HCEC 1CT (cell line): ENCODE measurements at regions not wholly inside any gene's neighbourhood (a gene's known extent, or its start where the extent isn't known, plus 50 kb on each side); places are given as distances from the start of the nearest gene placed in this dataset.
"Not testable (repeated sequence)": the region's sequence is repeated elsewhere in the genome, so short reads cannot be mapped to it uniquely, and the experiment has no call there.

ENCODE experiments used
- DNase-seq: peaks from one replicate; pipeline ENCODE4 v3.0.0-alpha.2; 2017

DNA sequence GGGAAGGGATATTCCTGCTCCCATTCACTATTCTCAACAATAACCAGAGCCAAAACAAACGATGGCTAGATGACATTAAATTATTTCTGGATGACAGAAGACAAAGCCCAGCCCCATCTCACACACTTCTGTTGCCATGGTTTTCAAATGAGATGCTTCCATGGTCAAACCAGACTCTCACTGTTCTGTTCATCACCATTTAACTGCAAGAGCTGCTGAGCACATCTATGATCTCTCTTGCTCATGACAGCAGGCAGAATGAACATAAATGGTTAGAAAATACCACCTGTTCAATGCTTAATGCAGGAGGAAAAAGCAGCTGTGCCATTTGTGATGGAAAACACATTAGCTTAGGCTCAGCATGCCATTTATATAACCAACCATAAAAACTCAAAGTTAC lies 758.6 kb upstream of the ZWINT start:
- no peak for DNase-seq

DNA sequence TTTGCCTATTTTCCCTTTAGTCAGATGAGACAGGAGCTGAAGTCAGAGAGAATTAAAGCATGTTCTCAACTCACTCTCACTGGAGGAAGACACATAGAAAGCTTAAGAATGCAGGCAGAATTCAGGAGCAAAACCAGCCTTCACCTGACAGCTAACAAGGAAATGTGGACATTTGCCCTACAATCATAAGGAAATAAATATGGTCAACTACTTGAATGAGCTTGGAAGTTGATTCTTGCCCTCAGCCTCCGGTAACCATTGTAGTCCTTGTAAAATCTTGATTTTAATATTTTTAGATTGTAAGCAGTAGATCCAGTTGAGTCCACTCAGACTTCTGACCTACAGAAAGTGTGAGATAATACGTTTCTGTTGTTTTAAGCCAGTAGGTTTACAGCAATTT lies 752.5 kb upstream of the ZWINT start:
- no peak for DNase-seq

GRCh38 chr10:57102236-57102635 lies 741.2 kb upstream of the ZWINT start:
- DNase-seq: no peak

GRCh38 chr10:57098146-57098545 lies 737.1 kb upstream of the ZWINT start:
- no peak for DNase-seq

DNA sequence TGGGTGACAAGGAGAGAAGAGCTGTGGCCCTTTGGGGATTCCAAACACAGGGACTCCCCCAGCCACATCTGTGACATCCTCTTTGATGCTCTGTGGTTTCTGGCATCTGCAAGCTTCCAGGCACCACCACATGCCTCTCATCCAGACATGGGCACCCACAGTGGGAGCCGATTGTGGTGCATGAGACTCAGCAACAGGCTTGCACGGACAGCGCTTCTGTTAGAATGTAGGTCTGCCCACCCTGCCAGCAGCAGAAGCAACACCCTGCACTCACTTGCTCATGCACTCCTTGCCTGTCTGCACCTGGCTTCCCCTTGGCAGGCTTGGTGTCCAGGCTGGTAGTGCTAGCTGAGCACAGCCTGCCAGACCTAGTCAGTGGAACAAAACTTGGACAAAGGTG lies 735.0 kb upstream of the ZWINT start:
- DNase-seq: no peak

GRCh38 chr10:57094965-57095364 lies 733.9 kb upstream of the ZWINT start:
- DNase-seq: no peak

DNA sequence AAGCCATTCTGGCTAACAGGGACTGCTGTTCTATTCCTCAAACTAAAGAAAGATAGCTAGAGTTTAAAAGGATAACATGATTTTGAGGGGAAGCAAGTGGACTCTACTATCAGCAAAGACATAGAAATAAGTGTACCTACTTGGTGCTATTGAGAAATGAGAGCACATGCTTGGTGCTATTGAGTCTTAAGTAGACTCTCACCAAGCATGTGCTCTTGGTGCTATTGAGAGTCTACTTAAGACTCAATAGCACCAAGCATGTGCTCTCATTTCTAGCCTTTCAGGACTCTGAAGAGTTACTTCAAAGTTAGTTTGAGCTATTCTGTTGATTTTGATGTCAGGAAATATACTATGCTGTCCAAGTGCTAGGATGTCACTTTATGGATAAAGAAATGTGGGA lies 733.0 kb upstream of the ZWINT start:
- DNase-seq: no peak

DNA sequence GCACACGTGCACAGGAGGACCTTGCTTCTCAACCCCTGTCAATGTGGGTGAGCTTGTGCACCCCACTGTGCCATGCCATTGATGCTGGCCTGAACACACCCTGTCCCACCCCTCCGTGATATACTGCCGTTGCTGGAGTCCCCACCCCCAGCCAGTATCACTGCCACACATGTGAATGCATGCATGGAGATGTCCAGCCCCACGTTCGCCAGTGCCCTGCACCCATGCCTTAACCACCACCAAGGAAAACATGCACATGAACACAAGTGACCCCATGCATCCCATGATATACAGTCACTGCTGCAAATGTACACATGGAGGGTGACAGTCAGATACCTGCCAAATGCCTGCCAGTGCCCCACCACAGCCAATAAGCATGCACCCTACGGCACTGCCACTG lies 692.5 kb upstream of the ZWINT start:
- DNase-seq: no peak

DNA sequence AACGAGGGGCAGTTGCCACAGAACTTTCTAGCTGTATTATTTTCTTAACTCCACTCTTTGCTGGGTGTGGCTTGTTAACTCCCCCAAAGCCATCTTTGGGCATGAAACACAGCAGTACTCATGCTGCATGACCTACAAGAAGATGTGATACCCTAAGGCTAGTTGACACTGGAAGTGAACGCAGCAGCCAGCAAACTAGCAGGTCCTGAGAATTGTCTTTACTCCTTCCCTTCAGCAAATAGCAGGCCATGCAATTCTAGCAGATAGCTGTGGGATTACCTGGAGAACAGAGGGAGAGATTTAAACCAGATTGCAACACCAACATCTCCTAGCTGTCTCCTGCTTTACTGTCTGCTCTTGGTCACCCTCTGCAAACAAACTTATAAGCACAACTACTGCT lies 688.0 kb upstream of the ZWINT start:
- no peak for DNase-seq

- DNase-seq: no peak
These were observed 677.5 kb upstream of the ZWINT start for GRCh38 chr10:57038531-57038930.

DNA sequence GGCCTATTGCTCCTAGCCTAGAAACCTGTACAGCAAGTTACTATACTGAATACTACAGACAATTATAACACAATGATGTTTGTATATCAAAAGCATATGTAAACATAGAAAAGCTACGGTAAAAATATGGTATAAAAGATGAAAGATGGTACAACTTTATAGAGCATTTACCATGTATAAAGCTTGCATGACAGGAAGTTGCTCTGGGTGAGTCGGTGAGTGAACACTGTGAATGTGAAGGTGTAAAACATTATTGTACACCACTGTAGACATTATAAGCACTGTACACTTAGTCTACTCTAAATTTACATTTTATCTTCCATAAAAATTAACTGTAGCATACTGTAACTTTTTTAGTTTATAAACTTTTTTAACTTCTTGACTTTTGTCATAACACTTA lies 674.3 kb upstream of the ZWINT start:
- no peak for DNase-seq

DNA sequence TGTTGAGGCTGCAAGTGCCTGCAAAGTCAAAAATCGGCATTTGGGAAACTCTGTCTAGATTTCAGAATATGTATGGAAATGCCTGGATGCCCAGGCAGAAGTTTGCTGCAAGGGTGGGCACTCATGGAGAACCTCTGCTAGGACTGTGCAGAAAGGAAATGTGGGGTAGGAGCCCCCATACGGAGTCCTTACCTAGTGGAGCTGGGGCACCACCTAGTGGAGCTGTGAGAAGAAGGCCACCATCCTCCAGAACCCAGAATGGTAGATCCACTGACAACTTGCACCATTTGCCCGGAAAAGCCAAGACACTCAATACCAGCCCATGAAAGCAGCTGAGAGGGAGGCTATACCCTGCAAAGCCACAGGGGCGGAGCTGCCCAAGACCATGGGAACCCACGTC lies 671.2 kb upstream of the ZWINT start:
- DNase-seq: not testable (repeated sequence)

DNA sequence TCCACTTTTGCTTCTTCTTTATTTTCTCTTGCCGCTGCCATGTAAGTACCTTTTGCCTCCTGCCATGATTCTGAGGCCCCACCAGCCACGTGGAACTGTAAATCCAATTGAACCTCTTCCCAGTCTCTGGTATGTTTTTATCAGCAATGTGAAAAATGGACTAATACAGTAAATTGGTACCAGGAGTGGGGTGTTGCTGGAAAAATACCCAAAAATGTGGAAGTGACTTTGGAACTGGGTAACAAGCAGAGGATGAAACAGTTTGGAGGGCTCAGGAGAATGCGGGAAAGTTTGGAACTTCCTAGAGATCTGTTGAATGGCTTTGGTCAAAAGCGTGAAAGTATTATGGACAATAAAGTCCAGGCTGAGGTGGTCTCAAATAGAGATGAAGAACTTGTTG lies 670.3 kb upstream of the ZWINT start:
- no peak for DNase-seq

DNA sequence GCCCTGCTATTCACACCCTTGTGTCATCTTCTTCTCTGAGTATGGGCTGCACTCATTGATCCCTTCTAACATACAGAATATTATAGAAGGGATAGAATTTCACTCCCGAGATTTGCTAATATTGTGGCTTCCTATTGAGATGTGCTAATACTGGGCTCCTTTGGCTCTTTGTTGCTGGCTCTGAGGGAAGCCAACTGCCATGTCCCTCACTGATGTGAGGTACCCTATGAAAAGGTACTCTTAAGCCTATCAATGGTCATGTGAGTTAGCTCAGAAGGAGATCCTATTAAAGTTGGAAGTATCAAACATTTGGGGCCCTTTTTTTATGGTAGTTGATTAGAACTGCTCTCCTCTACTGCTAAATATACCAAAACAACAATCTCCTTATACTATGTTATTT lies 665.2 kb upstream of the ZWINT start:
- no peak for DNase-seq

DNA sequence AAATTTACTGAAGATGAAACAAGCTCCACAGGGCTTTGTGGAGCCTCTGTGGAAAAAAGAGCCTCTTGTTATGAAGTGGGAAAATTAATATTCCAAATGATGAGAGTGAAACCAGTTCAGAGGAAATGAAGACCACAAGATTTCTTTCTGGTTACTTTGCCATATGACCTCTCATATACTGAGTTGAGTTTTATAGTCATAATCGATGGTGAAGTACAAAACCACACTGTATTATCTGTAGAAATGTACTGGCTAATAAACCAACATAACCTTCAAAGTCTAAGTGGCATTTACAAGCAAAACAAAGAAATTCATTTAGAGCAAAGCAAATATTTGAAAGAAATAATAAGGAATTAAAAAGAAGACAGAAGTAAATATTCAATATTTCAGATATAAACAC lies 662.6 kb upstream of the ZWINT start:
- no peak for DNase-seq

DNA sequence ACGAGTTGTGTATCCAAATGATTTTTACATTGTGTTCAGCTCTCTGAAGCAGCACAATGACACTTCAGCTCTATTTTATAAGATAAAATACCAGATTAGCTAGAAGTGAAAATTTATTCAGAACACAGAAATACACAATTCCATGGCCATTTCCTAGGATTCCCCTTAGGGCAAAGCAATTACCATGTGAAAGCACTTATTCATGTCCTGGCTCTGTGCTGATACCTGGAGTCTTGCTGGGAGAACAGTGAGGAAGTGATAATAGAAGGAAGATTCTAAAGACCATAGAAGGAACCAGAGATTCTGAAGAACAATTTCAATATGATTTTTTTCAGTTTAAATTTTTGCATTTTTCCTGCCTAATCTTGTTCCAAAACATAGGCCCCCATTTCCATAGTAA lies 657.4 kb upstream of the ZWINT start:
- no peak for DNase-seq

DNA sequence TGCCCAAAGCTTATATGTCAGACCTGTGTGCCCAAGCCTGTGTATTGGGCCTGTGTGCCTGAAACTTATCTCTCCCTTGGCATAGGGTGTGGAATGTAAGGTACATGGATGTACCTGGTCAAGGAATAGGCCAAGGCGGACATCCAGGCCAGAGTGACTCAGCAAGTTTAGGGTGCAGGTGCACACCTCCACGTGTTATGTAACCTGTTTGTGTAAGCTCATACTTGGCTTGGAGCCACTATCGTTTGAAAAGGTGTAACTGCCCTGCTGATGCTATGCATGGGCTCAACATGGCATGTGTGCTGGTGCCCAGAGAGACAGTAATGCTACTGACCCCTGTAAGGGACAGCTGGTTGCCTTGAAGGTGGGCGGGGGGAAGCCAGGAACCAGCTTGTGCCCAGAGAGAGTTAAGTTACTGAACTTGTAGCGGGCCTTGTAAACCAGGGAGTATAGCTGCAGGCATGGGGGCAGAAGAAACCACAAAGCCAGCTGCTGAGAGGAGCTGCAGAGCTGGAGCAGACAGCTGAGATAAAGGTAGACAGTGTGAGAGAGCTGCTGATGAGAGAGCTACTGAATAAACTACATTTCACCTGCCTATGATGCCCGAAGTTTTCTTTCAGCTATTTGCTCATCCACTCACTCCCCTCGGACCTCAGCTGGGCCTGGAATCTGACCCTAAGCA lies 656.4 kb upstream of the ZWINT start:
- DNase-seq: no peak

- no peak for DNase-seq
These were observed 654.7 kb upstream of the ZWINT start for GRCh38 chr10:57015595-57016318.

DNA sequence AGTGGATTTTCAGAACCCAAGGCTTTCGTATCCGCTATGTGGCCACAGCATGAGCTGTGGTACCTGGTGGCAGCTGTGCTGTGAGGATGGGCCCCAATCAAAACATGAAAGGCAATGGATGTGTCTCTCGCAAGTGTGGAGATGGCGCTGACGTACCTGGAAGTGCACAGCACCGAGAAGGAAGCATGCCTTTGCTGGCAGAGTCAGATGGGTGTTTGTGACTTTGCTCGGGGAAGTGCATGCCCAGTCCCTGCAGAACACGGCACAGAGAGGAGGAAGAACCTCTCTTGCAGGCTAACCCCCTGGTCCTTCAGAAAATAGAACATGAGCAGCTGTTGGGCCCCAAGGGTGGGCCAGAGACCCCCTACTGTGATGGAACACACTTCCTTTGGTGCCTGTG lies 654.1 kb upstream of the ZWINT start:
- no peak for DNase-seq

- DNase-seq: no peak
These were observed 653.7 kb upstream of the ZWINT start for GRCh38 chr10:57014758-57015157.

- DNase-seq: no peak
These were observed 647.1 kb upstream of the ZWINT start for GRCh38 chr10:57008189-57008588.

DNA sequence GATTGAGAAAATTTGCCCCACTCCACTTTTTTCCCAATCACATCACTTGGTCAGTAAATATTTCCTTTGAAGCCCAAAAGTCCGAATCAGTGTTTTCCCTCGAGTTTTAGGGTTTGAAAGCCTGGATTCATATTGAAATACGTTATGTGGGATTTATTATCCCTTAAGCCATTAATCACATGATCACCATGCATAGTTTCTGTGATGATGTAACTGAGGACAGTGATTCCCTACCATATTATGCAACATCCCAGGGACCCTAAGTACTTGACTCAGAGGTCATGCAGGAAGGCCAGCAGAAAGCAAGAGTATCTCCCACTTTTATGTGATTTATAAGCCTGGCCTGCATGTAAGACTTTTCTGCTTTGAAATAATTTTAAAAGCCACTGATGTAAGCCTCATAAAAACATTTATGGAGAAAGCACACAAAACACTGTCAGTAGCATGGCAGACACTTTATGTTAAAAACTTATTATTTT lies 630.6 kb upstream of the ZWINT start:
- DNase-seq: no peak

GRCh38 chr10:56975513-56975912 lies 614.5 kb upstream of the ZWINT start:
- no peak for DNase-seq

- no peak for DNase-seq
These were observed 612.7 kb upstream of the ZWINT start for GRCh38 chr10:56973766-56974165.

DNA sequence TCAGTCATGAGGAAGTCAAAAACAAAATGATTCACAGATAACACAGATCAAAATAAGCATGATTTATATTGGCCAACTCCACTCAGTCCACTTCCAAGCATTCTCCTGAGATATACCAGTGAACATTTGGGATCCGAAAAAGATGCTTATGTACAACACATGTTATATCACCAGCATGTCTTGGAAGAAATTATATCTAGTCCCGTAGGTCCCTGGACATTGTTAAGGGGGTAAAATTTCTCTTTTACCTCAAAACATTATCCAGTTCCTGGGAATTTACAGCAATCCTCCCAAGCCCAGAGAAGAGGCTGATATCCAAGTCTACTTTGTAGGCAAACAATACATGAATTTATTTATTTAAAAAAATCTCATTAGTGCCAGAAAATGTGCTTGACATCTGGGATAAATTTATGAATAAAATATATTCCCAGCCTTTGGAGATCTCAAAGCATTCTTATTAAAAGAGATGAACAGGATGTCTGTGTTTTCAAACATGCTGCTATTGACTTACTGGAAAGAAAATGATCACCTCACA lies 582.2 kb upstream of the ZWINT start:
- no peak for DNase-seq
